Neural crest cell (in vitro differentiated cells): ENCODE measurements at regions not wholly inside any gene's neighbourhood (a gene's known extent, or its start where the extent isn't known, plus 50 kb on each side); places are given as distances from the start of the nearest gene placed in this dataset.

Experiments
- DNase-seq: peaks from one replicate; pipeline ENCODE4 v3.0.0; 2021; ENCODE audit warnings: low read depth, mixed read lengths, low spot score
- H3K27ac Mint-ChIP-seq: one replicate; pipeline ENCODE4 v1.8.0; 2021; ENCODE audit warnings: mild to moderate bottlenecking, mixed read lengths; ENCODE audit not compliant: unreplicated experiment
- H3K27me3 Mint-ChIP-seq: 2 replicates; pipeline ENCODE4 v1.8.0; 2021; ENCODE audit warnings: low read depth, mild to moderate bottlenecking, mixed read lengths
- H3K36me3 Mint-ChIP-seq: 2 replicates; pipeline ENCODE4 v1.8.0; 2021; ENCODE audit warnings: low read depth, mild to moderate bottlenecking, mixed read lengths
- H3K4me1 Mint-ChIP-seq: 2 replicates; pipeline ENCODE4 v1.8.0; 2021; ENCODE audit warnings: mixed read lengths
- H3K4me3 Mint-ChIP-seq: one replicate; pipeline ENCODE4 v1.8.0; 2021; ENCODE audit warnings: mild to moderate bottlenecking, mixed read lengths
- H3K9me3 Mint-ChIP-seq: 2 replicates; pipeline ENCODE4 v1.8.0; 2021; ENCODE audit warnings: mixed read lengths
- TF ChIP-seq, protein P1 (sequence below): fragments of 200-600 bp; sonication (generic); conservative IDR thresholded peaks from 2 replicates; pipeline ENCODE4 v1.5.0; 2021; ENCODE audit warnings: antibody characterized with exemption, mild to moderate bottlenecking

- Mint-ChIP-seq H3K4me1 (no peaks in the 10 kb centered on the region), H3K4me3 (no peak overlapping the region), H3K27ac (no peak overlapping the region), H3K36me3 (no peaks in the 10 kb centered on the region), H3K9me3 (no peaks in the 10 kb centered on the region), H3K27me3 (no peaks in the 10 kb centered on the region)
- TF ChIP-seq, protein P1, sequence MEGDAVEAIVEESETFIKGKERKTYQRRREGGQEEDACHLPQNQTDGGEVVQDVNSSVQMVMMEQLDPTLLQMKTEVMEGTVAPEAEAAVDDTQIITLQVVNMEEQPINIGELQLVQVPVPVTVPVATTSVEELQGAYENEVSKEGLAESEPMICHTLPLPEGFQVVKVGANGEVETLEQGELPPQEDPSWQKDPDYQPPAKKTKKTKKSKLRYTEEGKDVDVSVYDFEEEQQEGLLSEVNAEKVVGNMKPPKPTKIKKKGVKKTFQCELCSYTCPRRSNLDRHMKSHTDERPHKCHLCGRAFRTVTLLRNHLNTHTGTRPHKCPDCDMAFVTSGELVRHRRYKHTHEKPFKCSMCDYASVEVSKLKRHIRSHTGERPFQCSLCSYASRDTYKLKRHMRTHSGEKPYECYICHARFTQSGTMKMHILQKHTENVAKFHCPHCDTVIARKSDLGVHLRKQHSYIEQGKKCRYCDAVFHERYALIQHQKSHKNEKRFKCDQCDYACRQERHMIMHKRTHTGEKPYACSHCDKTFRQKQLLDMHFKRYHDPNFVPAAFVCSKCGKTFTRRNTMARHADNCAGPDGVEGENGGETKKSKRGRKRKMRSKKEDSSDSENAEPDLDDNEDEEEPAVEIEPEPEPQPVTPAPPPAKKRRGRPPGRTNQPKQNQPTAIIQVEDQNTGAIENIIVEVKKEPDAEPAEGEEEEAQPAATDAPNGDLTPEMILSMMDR = no peak
- DNase-seq = no peak
These were observed 107.3 kb downstream of the IRX5 start for GRCh38 chr16:55037966-55038365.

GRCh38 chr16:55039042-55039441, 108.4 kb downstream of the IRX5 start:
- DNase-seq = no peak
- Mint-ChIP-seq H3K9me3 (no peaks in the 10 kb centered on the region), H3K4me1 (no peaks in the 10 kb centered on the region), H3K27me3 (no peaks in the 10 kb centered on the region), H3K27ac (no peak overlapping the region), H3K36me3 (no peaks in the 10 kb centered on the region), H3K4me3 (no peak overlapping the region)
- TF ChIP-seq, protein P1 = no peak

DNA sequence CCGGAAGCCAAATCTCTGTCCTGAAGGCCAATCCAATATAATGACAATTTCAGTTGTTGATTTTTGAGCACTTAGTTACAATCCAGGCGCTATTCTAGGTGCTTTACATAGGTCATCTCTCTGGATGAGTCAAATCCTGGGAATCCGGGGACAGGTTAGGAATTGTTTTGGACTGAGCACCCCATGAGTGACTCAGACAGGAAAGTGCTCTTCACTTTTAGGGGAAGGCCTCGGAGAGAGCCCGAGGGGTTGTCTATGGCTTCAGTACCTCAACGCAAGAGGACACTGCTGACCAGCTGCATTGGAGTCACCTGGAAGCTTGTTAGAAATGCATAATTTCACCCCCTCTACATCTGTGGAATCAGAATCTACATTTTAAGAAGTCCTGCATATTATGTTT, 108.8 kb downstream of the IRX5 start:
- TF ChIP-seq, protein P1 = no peak
- no peak for DNase-seq
- Mint-ChIP-seq H3K9me3 (no peaks in the 10 kb centered on the region), H3K27me3 (no peaks in the 10 kb centered on the region), H3K4me1 (no peaks in the 10 kb centered on the region), H3K36me3 (no peaks in the 10 kb centered on the region), H3K27ac (no peak overlapping the region), H3K4me3 (no peak overlapping the region)

DNA sequence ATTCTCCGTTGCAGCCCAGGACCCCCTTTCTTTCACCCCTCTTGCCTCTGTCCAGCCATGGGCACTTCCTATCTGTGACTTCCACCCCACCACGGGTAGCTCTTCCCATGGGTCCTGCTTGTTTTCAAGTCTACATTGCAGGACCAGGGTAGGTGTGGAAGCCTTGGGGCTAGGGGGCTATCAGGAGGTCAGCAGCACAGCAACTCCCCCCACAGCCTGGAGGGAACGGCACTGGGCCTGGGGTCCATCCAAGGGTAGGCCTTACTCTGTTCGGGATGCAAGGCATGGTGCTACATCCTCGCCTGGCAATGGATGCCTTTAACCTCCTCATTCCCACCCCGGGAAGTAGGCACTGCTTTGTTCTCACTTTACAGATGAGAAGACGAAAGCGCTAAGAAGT, 109.3 kb downstream of the IRX5 start:
- H3K27me3 Mint-ChIP-seq = no peaks in the 10 kb centered on the region
- no peak for DNase-seq

DNA sequence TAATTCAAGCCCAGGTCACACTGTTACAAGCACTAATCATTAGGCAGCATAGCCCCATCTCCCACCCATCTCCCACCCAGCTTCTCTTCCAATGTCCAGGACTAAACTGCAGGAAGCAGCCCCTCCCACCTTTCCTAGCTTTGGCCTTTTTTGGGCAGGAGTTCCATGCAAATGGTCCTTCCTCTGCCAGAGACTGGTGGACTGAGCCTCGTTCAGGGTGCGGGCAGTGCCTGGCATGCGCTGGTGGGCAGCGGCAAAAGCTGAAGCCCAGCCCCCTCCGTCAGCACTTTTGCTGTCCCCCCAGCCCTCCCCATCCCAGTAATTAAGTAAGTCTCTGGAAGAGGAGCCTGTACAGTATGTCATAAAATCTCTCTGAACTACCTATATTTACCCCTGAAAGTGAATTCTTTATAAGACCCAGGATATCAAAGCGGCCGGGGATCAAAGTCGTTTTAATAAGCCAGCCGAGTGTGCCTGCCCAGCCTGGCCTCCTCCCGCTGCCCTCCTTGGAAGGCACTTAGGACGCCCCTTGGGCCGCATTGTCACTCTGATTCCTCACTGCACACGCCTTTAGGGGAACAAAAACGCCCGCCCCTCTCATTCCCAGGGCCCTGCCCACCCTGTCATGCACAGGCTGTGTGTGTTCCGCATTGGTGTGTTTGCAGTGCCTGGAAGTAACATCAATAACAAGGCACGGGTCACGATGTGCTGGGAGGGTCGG, 109.9 kb downstream of the IRX5 start:
- no peaks in the 10 kb centered on the region for H3K4me1 Mint-ChIP-seq
- H3K27ac Mint-ChIP-seq = no peak overlapping the region
- no peaks in the 10 kb centered on the region for H3K9me3 Mint-ChIP-seq
- H3K4me3 Mint-ChIP-seq = no peak overlapping the region
- TF ChIP-seq, protein P1 = no peak
- H3K36me3 Mint-ChIP-seq = no peaks in the 10 kb centered on the region
- DNase-seq = no peak
- no peaks in the 10 kb centered on the region for H3K27me3 Mint-ChIP-seq

More for the DNA sequence above, 109.3 kb downstream of the IRX5 start:
- H3K4me3 Mint-ChIP-seq = no peak overlapping the region
- no peaks in the 10 kb centered on the region for H3K36me3 Mint-ChIP-seq
- TF ChIP-seq, protein P1 = no peak
- H3K4me1 Mint-ChIP-seq = no peaks in the 10 kb centered on the region
- H3K9me3 Mint-ChIP-seq = no peaks in the 10 kb centered on the region
- no peak overlapping the region for H3K27ac Mint-ChIP-seq
